ENCODE measurements at regions not wholly inside any gene's neighbourhood (a gene's known extent, or its start where the extent isn't known, plus 50 kb on each side); places are given as distances from the start of the nearest gene placed in this dataset.

DNA sequence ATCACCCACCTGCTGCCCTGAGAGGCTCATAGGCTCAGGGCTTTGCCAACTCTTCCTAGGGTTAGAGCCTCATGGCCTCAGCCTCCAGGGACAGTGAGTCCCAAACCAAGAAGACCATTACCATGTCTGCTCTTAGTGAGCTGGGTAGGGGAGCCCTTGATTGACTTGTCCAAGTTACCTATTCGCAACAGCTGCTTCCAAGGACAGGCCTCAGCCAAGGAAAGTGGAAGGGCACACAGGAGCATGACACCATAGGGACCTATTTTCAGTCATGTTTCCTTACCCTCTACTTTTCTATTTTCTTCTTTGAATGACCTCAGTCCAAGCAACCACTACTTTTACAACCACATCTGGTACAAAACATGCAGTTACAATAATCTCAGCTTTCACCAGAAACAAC is 81.6 kb downstream of the LBH start:
- no peak overlapping the region for H3K27ac ChIP-seq (ENCODE audit: extremely low read depth, low read depth, low read length)
- ChIA-PET CTCF (interaction anchor here (0.5 kb wide), 1 partner anchor 346 kb away, joined by 6 read pairs; no protein-coding TSS in a partner anchor), POLR2A (no interaction called here)
- H3K4me1 ChIP-seq (ENCODE audit: control insufficient read depth, insufficient read depth, low read length) = no peaks in the 10 kb centered on the region
- H3K36me3 ChIP-seq (ENCODE audit: control insufficient read depth in 2 of 2, insufficient read depth in 1 of 2, low read length in 2 of 2) = no peaks in the 10 kb centered on the region
- TF ChIP-seq ZNF341 (tag by site-specific recombination; IDR thresholded peaks at IDR 0.05; ENCODE audit: low read depth) (no peak), KLF8 (tag by site-specific recombination; IDR thresholded peaks at IDR 0.05) (no peak), ZFP41 (tag by site-specific recombination; IDR thresholded peaks at IDR 0.05; ENCODE audit: borderline replicate concordance) (no peak), GFI1B (tag by site-specific recombination; IDR thresholded peaks at IDR 0.05) (no peak), ZNF433 (tag by site-specific recombination; IDR thresholded peaks at IDR 0.05; ENCODE audit: low read depth) (no peak), ZNF202 (tag by site-specific recombination; IDR thresholded peaks at IDR 0.05; ENCODE audit: borderline replicate concordance) (no peak), ZBTB7A (tag by site-specific recombination; IDR thresholded peaks at IDR 0.05; ENCODE audit: low read depth) (no peak)
- no peaks in the 10 kb centered on the region for H3K9me3 ChIP-seq (ENCODE audit: control insufficient read depth, insufficient read depth, low read depth, low read length)
- no peak overlapping the region for H3K4me3 ChIP-seq (ENCODE audit: low read depth, low read length)

DNA sequence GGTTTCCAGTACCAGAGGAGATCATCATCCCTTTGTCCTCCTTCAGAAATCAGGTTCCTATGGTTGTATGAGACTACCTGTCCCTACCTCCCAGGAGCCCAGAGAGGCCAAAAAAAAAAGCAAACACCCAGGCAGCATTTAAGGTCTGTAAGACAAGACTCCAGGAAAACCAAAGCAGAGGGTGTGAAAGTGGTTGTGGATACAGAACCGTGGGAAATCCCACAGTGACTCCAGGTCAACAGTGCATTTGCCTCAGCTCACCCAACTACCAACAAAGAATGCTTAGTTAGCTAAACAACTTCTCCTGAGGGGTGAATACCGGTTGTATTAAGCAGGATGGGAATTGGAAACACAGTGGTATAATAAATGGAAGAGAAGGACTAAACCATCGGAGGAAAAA is 83.6 kb downstream of the LBH start:
- H3K9me3 ChIP-seq (ENCODE audit: control insufficient read depth, insufficient read depth, low read depth, low read length) = no peaks in the 10 kb centered on the region
- no peak overlapping the region for H3K27ac ChIP-seq (ENCODE audit: extremely low read depth, low read depth, low read length)
- H3K4me3 ChIP-seq (ENCODE audit: low read depth, low read length) = no peak overlapping the region
- CTCF ChIA-PET = interaction anchor here (0.6 to 0.7 kb wide), 2 partner anchors 20 to 36 kb away, joined by 3 to 4 read pairs; no protein-coding TSS in a partner anchor
- no peaks in the 10 kb centered on the region for H3K36me3 ChIP-seq (ENCODE audit: control insufficient read depth in 2 of 2, insufficient read depth in 1 of 2, low read length in 2 of 2)
- H3K4me1 ChIP-seq (ENCODE audit: control insufficient read depth, insufficient read depth, low read length) = no peaks in the 10 kb centered on the region
- TF ChIP-seq ZNF664 (tag by site-specific recombination; IDR thresholded peaks at IDR 0.05) = no peak
- TF ChIP-seq, protein P1, sequence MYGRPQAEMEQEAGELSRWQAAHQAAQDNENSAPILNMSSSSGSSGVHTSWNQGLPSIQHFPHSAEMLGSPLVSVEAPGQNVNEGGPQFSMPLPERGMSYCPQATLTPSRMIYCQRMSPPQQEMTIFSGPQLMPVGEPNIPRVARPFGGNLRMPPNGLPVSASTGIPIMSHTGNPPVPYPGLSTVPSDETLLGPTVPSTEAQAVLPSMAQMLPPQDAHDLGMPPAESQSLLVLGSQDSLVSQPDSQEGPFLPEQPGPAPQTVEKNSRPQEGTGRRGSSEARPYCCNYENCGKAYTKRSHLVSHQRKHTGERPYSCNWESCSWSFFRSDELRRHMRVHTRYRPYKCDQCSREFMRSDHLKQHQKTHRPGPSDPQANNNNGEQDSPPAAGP (tag by site-specific recombination; IDR thresholded peaks at IDR 0.05) = no peak
- no peak for TF ChIP-seq ZNF394 (tag by site-specific recombination; IDR thresholded peaks at IDR 0.05; ENCODE audit: borderline replicate concordance)
- TF ChIP-seq ZNF132 (tag by site-specific recombination; IDR thresholded peaks at IDR 0.05; ENCODE audit: borderline replicate concordance) = no peak
- TF ChIP-seq YY1 (tag by site-specific recombination; IDR thresholded peaks at IDR 0.05) = no peak
- no peak for TF ChIP-seq ZNF423 (tag by site-specific recombination; IDR thresholded peaks at IDR 0.05)
- POLR2A ChIA-PET = no interaction called here

DNA sequence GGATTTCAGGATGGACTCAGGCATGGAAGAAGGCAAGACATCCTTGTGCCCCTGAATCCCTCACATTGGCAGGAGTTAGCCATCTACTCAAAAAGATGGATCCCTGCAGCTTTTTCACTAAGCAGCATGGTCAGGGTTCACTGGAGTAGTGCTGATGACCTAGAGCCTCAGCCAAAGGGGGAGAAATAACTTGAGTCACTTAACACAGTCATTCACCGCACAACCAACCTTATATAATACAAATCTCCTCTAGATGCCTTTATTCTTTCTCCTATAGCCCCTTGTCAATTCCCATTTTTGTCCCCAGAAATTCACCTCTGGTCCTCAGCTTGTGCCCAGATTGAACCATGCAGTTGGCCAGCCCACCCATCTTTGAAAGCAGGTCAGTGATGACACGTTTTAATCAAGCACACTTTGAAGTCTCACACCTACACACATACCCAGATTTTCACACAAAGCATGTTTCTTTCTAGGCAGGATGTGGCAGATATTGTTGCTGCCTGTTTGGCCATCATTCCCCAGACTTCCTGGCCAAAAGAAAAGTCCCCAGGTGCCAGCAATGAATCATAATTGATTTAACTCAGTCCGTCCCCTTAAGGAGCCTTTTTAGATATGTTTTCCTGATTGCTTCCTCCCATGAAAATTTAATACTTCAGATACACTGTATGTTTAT is 84.2 kb downstream of the LBH start:
- POLR2A ChIA-PET = no interaction called here
- no peak for TF ChIP-seq ZNF571 (tag by site-specific recombination; IDR thresholded peaks at IDR 0.05)
- no peak for TF ChIP-seq MEIS1 (CRISPR knock-in tag; IDR thresholded peaks at IDR 0.05; ENCODE audit: borderline replicate concordance)
- TF ChIP-seq, protein P2, sequence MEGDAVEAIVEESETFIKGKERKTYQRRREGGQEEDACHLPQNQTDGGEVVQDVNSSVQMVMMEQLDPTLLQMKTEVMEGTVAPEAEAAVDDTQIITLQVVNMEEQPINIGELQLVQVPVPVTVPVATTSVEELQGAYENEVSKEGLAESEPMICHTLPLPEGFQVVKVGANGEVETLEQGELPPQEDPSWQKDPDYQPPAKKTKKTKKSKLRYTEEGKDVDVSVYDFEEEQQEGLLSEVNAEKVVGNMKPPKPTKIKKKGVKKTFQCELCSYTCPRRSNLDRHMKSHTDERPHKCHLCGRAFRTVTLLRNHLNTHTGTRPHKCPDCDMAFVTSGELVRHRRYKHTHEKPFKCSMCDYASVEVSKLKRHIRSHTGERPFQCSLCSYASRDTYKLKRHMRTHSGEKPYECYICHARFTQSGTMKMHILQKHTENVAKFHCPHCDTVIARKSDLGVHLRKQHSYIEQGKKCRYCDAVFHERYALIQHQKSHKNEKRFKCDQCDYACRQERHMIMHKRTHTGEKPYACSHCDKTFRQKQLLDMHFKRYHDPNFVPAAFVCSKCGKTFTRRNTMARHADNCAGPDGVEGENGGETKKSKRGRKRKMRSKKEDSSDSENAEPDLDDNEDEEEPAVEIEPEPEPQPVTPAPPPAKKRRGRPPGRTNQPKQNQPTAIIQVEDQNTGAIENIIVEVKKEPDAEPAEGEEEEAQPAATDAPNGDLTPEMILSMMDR (tag by site-specific recombination; IDR thresholded peaks at IDR 0.05) = no peak
- no peak for TF ChIP-seq ZNF529 (tag by site-specific recombination; IDR thresholded peaks at IDR 0.05; ENCODE audit: insufficient replicate concordance)
- no peak for TF ChIP-seq ZNF48 (tag by site-specific recombination; IDR thresholded peaks at IDR 0.05)
- TF ChIP-seq, protein P3, sequence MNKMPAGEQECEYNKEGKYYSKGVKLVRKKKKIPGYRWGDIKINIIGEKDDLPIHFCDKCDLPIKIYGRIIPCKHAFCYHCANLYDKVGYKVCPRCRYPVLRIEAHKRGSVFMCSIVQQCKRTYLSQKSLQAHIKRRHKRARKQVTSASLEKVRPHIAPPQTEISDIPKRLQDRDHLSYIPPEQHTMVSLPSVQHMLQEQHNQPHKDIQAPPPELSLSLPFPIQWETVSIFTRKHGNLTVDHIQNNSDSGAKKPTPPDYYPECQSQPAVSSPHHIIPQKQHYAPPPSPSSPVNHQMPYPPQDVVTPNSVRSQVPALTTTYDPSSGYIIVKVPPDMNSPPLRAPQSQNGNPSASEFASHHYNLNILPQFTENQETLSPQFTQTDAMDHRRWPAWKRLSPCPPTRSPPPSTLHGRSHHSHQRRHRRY (tag by site-specific recombination; IDR thresholded peaks at IDR 0.05) = no peak
- TF ChIP-seq ZNF521 (tag by site-specific recombination; IDR thresholded peaks at IDR 0.05) = no peak
- no peak for TF ChIP-seq GFI1B (tag by site-specific recombination; IDR thresholded peaks at IDR 0.05)
- TF ChIP-seq ZNF426 (tag by site-specific recombination; IDR thresholded peaks at IDR 0.05) = no peak
- no peak for TF ChIP-seq REPIN1 (tag by site-specific recombination; IDR thresholded peaks at IDR 0.05; ENCODE audit: low read depth)
- TF ChIP-seq EGR2 (tag by site-specific recombination; IDR thresholded peaks at IDR 0.05; ENCODE audit: low read depth) = no peak
- no peak for TF ChIP-seq ZNF184 (tag by site-specific recombination; IDR thresholded peaks at IDR 0.05)
- no peak for TF ChIP-seq ZNF549 (tag by site-specific recombination; IDR thresholded peaks at IDR 0.05)

More for the DNA sequence above, 84.2 kb downstream of the LBH start:
- Histone ChIP-seq H3K4me3 (ENCODE audit: low read depth, low read length) (no peak overlapping the region), H3K9me3 (ENCODE audit: control insufficient read depth, insufficient read depth, low read depth, low read length) (no peaks in the 10 kb centered on the region), H3K27ac (ENCODE audit: extremely low read depth, low read depth, low read length) (no peak overlapping the region), H3K36me3 (ENCODE audit: control insufficient read depth in 2 of 2, insufficient read depth in 1 of 2, low read length in 2 of 2) (no peaks in the 10 kb centered on the region), H3K4me1 (ENCODE audit: control insufficient read depth, insufficient read depth, low read length) (no peaks in the 10 kb centered on the region)
- CTCF ChIA-PET = no interaction called here

Data from HEK293 (cell line).